ENCODE measurements at regions not wholly inside any gene's neighbourhood (a gene's known extent, or its start where the extent isn't known, plus 50 kb on each side); places are given as distances from the start of the nearest gene placed in this dataset.
A peak's percentile ranks its signal among the peaks of the same experiment; 100 is the strongest.

DNA sequence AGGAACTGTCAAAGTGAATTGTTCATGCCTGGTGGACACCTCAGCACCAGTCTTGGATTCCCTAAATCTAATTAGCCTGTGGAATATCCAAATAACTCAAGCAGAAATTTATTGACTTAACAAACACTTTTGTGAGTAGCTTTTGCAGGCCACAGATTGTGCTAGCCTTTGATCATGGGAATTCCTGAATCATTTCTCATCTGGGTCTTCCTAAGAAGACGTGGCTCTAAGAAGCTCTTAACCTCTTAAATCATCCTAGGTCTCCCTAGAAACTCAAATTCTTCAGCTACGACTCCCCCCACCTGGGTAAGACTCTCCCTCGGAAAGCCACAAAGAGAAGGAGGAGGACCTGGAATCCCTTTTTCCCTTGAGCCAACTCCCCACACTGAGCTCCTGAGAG, 53.8 kb upstream of the PSEN2 start:
- TF ChIP-seq, protein P1, sequence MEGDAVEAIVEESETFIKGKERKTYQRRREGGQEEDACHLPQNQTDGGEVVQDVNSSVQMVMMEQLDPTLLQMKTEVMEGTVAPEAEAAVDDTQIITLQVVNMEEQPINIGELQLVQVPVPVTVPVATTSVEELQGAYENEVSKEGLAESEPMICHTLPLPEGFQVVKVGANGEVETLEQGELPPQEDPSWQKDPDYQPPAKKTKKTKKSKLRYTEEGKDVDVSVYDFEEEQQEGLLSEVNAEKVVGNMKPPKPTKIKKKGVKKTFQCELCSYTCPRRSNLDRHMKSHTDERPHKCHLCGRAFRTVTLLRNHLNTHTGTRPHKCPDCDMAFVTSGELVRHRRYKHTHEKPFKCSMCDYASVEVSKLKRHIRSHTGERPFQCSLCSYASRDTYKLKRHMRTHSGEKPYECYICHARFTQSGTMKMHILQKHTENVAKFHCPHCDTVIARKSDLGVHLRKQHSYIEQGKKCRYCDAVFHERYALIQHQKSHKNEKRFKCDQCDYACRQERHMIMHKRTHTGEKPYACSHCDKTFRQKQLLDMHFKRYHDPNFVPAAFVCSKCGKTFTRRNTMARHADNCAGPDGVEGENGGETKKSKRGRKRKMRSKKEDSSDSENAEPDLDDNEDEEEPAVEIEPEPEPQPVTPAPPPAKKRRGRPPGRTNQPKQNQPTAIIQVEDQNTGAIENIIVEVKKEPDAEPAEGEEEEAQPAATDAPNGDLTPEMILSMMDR (conservative IDR thresholded peaks at IDR 0.05; ENCODE audit: low read length), result no peak
- no peak overlapping the region for H3K4me3 ChIP-seq (ENCODE audit: low read length)
- peak; percentile 70 for DNase-seq (ENCODE audit: low read depth)

DNA sequence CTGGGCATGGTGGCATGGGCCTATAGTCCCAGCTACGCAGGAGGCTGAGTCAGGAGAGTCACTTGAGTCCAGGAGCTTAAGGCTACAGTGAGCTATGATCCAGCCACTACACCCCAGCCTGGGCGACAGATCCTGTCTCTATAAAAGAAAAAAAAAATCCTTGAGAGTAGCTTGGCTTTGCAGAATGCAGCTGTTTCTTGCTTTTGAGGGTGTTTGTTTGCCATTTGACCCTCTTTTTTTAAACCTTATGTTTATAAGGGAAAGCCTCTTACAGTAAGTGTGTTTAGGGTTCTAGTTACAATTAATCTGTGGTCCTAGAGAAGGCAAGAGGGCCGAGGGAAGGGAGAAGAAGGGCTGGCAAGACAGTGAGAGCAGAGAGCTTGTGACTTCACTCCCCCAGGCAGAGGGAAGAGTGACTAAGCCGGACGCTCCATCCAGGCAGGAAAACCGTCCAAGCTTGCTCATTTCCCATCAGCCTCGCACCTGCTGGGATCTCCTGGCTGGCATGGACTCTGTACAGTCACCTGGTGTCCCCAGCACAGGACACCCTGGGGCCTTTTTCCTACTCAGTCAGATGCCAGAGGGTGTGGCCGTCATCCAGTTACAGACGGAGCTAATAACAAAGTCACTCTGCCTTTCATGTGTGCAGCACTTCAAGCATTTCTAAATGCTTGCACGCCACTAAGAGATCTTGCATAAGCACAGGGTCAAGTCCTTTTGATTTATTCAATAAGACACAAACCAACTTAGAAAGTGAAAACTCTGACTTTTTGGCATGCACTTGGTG, 55.5 kb upstream of the PSEN2 start:
- DNase-seq (ENCODE audit: low read depth), result peak; percentile 80
- TF ChIP-seq, protein P1 (conservative IDR thresholded peaks at IDR 0.05; ENCODE audit: low read length), result no peak

DNA sequence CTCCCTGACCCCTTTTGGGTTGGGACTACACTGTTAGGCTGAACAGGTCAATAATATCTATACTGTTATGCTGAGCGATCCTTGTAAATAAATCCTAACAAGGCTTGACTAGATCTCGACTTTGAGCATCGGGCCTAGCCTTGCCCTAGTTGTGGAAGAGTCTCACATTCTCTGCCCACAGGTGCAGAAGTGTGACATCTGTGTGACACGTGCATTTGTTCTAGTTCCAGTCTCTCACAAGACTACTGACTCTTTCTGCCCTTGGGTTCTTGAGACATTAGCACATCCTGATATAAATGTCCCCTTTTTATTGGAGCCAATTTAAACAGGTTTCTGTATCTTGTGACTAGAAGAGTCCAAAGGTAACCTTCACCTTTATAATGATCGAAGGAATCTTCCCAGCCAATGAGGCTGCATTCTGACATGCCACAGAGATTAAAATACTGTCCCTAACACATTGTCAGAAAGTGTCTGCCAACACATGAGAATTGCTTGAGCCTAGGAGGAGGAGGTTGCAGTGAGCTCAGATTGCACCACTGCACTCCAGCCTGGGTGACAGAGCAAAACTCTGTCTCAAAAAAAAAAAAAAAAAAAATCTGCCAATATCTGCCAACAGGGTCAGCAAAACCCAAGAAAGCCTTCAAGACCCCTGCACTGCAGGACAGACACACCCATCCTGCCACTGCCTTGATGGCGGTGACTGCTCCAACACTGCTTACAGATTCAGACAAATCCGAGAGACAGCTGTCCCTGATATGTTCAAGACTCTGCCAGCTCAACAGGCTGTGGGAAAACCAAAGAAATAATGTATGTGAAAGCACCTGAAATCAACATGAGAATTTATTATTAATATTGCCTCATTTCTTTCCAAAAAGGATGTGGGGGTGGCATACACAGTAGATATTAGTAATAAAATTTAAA, 56.5 kb upstream of the PSEN2 start:
- TF ChIP-seq, protein P1 (conservative IDR thresholded peaks at IDR 0.05; ENCODE audit: low read length), result no peak
- no peak overlapping the region for H3K4me3 ChIP-seq (ENCODE audit: low read length)
- DNase-seq (ENCODE audit: low read depth), result no peak

More for the DNA sequence above, 55.5 kb upstream of the PSEN2 start:
- H3K4me3 ChIP-seq (ENCODE audit: low read length), result no peak overlapping the region

DNA sequence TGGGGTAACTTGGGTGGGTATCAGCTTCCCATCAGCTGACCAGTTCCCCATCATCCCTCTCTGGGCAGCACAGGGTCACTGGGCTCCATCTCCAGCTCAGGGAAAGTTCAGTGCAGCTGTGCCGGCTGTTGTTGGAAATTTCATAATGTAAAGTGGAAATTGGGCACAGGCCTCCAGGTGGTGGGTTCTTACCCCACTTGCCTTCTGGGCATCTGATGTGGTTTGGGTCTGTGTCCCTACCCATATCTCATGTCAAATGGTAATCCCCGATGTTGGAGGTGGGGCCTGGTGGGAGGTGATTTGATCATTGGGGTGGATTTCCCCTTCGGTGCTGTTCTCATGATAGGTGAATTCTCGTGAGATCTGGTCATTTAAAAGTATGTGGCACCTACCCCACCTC, 59.7 kb upstream of the PSEN2 start:
- TF ChIP-seq, protein P1 (conservative IDR thresholded peaks at IDR 0.05; ENCODE audit: low read length), result no peak
- DNase-seq (ENCODE audit: low read depth), result no peak

DNA sequence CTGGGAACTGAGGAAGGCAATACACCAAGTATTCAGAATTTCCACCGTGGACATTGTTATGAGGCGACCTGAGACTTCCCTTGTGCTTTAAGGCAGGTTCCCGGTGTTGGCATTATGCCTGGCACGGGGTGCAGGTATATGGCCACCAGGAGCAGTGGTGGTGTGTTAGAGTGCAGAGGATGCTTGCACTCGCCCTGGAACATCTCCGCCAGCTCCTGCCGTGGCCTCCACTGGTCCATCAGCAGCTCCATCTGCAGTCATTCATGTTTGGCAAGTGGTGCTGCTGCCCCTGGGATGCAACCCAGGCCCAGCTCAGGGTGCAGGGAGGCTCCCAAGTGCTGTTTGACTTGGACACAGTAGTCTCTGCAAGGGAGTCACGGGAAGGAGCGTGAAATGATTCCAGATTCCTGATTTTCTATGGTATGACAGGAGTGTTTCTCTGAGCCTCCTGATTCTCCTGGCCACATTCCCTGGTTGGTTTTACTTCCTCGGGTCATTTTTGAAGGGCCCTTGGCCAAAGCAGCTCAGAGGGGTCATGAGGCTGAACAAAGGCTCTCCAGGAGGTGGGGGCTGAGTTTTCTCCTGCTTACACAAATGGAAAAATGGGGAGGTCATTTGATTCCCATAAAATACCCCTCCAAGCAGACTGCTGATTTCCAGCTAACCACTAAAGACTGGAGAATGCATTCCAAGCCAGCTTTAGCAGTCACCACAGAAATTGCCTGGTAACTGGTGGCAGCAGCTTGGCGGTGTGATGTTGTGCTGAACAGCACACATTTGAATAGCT, 60.4 kb upstream of the PSEN2 start:
- TF ChIP-seq, protein P1 (conservative IDR thresholded peaks at IDR 0.05; ENCODE audit: low read length), result no peak
- peak; percentile 83 for DNase-seq (ENCODE audit: low read depth)
- H3K4me3 ChIP-seq (ENCODE audit: low read length), result no peak overlapping the region

More for the DNA sequence above, 59.7 kb upstream of the PSEN2 start:
- no peak overlapping the region for H3K4me3 ChIP-seq (ENCODE audit: low read length)

DNA sequence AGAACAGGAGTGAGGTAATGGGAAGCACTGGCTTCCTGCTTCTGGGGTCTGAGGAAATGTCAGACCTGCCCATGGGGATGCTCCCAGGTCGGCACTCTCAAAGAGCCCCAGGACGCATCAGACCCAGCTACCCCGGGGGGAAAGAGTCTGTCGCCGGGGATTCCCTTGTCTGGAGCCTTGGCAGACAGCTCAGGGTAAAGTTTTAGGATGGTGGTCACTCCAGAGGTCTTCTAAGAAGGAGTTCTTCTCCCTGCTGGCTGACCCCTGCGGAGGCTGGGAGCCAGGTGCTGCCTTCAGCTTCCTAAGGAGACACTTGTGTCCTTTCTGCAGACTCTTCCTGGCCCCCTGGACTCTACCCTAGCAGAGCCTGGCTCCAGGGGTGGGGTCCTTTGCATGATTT, 61.9 kb upstream of the PSEN2 start:
- no peak for DNase-seq (ENCODE audit: low read depth)
- H3K4me3 ChIP-seq (ENCODE audit: low read length), result no peak overlapping the region
- TF ChIP-seq, protein P1 (conservative IDR thresholded peaks at IDR 0.05; ENCODE audit: low read length), result no peak
